SU-DHL-6 (cell line): ENCODE measurements at regions not wholly inside any gene's neighbourhood (a gene's known extent, or its start where the extent isn't known, plus 50 kb on each side); places are given as distances from the start of the nearest gene placed in this dataset.

Experiments used
- CTCF ChIP-seq: fragments of 200-600 bp; sonication (generic); IDR thresholded peaks from one replicate; pipeline ENCODE4 v1.5.1; 2017; ENCODE audit warnings: antibody characterized with exemption, mild to moderate bottlenecking, low read length, moderate library complexity; ENCODE audit not compliant: insufficient read depth, poor library complexity, severe bottlenecking
- EZH2phosphoT487 ChIP-seq: fragments of 200-600 bp; sonication (generic), shearing (Covaris generic); conservative IDR thresholded peaks from 2 replicates; pipeline ENCODE4 v1.6.1; 2018; ENCODE audit warnings: mild to moderate bottlenecking, antibody characterized with exemption, low read length, moderate library complexity, mixed read lengths

GRCh38 chr4:182175788-182176519 lies 67.2 kb upstream of the TENM3 start:
- TF ChIP-seq CTCF: no peak
- TF ChIP-seq EZH2phosphoT487: no peak
